Renal cortical epithelial cell (primary cell): ENCODE measurements at regions not wholly inside any gene's neighbourhood (a gene's known extent, or its start where the extent isn't known, plus 50 kb on each side); places are given as distances from the start of the nearest gene placed in this dataset.

ENCODE experiments used
- DNase-seq: peaks from one replicate; pipeline ENCODE4 v3.0.0-alpha.2; 2011; ENCODE audit warnings: low read depth

DNA sequence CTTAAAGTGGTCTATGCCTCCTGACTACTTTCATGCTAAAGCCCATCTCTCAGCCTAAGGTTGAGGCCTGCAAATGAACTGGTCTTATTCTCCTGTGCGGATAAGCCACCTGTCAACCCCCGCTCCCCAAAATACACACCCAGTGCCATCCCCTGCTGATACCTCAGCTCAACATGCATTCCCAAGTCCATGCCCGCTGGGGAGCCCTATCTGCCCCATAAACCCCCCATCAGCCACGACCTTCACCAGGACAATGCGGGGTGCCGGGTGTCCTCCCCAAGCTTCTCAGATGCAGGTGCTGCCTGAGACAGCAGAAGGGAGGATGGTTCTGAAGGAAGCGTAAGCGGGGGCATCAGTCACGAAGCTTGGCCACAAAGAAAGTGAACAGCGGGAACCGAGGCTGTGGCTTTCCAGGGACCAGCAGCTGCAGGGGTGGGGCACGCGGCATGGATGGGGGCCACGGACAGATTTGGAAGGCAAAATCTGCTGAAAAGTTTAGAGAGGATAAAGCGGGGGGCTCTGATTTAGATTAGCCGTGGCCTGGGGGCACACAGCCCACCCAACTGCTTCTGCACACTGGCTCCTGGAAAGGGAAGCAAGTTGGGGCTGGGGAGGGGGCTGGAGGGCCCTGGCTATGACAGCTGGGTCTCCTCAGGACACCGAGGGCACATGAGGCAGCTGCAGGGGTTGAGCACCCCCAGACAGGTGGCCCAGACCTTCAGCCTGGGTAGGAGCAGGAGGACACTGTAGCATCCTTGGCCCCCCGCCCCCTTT is 1391.9 kb downstream of the TBC1D22A start:
- no peak for DNase-seq

DNA sequence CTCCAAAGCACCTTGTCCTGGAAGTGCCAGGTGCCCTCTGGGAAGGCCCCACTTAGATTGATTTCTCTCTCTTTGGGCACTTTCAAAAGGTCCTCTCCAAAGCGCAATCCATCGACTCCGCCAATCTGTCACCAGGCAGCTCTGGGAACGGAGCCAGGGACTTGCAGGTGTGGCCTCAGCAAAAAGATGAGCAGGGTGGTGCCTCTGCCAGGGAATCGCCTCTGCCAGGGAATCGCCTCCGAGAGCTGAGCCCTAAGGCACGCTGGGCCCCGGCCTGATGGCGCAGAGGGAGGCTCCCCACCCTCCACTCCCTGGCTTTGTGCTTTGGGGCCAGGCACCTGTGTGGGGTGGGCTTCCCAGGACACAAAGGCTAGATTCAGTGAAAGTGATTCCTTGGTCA is 1391.3 kb downstream of the TBC1D22A start:
- DNase-seq = no peak

DNA sequence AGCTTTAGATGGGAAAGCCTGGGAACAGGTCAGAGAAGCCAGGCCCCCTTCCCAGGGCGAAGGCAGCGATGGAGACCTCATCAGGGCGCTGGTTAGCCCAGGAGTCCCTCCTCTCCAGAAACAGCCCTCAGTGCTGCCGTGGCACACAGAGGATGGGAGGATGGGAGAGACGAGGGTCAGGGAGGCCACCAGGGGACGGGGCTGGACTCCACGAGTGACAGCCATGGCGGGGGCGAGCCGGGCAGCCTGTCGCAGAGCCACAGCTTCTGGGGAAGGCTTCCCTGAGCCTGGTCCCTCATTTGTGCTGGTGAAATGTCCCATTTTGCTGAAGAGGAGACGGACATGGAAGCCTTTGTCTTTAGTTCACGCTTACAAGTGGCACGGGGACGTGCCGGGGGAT is 1390.5 kb downstream of the TBC1D22A start:
- no peak for DNase-seq

DNA sequence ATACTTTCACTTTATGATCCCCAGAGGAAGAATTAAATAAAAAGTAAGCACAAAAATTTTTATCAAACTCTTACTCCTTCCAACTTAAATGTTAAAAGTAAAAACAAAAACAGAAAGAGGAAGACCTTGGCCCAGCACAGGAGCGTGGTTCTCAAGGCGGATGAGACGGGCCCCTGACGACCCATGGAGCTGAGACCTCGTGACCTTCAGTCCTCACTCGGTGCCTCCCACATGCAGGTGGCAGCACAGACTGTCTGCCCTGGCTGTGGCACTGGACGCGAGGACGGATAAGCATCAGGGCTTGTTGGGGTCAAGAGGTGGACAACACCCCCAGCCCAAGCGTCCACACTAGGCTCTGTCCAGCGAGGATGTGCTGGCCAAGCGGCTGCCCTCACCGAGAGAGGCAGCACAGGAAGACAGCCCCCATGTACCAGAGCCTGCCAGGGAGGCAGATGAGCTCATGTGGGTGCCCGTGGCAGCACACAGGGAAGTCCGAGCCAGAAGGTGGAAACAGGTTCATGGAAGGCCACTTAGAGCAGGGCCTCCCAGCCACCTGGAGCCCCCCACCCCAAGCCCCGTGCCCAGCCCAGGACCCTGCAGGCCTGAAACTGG is 1389.8 kb downstream of the TBC1D22A start:
- no peak for DNase-seq

DNA sequence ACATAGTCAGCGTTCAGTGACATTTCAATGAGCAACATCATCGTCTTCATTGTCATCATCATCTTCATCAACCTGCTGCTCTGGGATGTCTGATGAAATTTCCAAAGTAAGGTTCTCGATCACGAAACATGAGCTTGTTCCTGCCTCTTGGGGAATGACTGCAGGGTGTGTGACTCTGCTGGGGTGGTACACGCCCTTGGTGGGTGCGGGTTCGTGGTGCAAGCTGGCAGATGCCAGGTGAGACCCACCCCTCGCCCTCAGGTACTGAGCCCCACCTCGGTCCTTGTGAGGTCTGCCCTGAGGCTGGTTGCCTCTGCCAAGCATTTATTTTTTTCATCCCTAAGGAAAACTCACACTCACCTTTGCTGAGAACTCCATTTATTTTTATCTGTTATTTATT is 1389.2 kb downstream of the TBC1D22A start:
- DNase-seq = no peak

DNA sequence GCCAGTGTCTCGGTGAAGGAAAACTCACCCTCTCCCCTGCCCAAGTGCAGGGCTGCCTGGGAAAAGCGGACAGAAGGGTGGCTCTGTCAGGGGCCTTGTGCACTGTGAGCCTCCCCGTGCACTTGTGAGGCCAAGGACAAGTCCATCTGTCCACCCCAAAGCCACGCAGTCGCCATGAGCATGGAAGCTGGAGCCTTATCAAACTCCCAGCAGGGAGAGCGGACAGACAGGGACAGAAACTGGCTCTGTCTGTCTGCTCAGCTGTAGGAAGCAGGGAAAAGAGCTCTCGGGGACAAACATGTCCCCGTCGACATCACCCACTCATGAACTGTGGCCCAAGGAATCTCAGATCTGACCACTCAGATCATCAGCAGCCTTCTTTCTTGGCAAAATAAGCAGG is 1385.4 kb downstream of the TBC1D22A start:
- no peak for DNase-seq

DNA sequence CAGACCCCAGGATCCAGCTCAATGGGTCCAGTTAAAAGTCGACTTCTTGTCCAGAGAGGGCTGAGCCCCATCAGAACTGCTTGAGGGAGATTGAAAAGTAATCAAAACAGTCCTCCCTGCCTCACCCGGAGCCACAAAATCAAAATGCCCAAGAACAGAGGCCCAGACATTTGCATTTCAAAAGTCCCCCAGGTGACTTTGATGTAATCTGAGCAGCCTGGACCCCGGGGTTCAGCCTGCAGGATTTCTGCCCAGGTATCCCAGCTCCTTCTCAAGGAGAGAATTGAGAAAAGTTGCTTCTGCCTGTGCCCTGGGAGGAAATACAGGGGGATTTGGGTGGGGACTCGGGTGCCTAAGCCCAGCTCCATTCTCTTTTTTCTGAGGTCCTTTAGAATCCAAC is 1385.0 kb downstream of the TBC1D22A start:
- DNase-seq = no peak

DNA sequence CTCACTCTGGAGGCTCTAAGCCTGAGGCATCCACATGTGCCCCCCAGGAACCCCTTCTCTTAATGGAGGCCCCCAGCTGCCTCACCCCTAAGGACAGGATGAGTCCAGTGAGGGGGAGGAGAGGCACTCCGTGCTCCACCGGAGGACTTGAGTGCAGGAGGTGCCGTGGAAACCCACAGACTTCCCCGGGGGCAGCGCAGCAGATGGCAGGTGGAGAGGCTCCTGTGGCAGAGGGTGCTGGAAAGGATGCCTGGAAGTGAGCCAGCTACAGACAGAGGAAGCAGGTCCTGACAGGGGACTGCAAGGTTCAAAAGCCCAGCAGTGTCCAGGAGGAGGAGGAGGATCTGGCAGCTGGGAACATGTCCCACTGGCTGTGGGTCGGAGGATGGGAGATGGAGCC is 1384.0 kb downstream of the TBC1D22A start:
- DNase-seq = no peak

DNA sequence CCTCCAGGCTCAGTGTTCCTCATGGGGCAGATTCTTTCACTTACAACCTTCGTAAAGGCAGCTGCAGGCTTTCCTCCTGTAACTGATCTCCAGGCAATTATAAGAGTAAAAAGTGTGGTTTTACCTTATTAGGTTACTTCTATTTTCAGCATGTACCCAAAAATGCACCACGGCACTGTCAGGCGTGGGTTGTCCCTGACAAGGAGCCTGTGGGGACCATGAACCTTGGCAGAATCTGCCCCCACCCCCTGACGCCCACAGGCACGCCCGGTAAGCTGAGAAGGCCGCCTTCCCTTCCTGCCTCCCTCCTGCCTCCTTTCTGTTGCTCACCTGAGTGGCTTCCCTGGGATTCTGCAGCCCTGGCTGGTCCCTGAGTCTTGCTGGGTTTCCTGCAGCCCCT is 1383.3 kb downstream of the TBC1D22A start:
- no peak for DNase-seq

DNA sequence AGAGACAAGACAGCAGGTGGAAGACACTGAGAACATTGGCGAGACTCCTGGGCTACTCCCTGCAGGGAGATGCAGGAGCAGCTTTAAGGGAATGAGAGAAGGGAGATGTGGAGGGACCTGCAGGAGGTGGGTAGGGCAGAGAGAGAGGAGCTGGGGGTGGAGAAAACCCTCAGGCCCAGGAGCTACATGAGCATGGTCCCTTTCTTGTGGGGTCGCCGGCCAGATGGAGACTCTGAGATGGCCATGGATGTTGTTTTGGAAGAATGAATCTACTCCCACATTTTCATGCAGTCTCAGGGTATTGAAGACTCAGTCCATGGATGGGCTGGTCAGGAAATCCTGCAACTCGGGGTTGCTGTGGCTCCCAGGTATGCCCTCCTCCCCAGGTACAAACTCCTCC is 1381.9 kb downstream of the TBC1D22A start:
- no peak for DNase-seq

DNA sequence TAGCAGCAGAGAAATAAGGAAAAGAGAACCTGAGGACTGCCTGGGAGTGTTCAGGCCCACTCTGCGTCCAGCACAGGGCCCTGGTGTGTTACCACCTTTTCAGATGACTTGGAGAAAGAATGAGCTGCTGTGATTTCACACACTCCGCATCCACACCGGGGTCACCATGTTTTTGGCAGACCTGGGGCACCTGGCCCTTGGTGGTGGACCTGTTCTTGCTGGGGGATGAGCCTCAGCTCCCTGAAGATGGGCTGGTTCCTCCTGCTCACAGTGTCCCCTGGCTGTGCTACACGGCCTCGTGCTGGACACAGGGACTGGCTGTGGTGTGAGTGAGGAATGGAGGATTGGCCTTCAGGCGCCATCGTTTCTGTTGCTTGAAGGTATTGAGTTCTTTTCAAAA is 1381.4 kb downstream of the TBC1D22A start:
- no peak for DNase-seq

DNA sequence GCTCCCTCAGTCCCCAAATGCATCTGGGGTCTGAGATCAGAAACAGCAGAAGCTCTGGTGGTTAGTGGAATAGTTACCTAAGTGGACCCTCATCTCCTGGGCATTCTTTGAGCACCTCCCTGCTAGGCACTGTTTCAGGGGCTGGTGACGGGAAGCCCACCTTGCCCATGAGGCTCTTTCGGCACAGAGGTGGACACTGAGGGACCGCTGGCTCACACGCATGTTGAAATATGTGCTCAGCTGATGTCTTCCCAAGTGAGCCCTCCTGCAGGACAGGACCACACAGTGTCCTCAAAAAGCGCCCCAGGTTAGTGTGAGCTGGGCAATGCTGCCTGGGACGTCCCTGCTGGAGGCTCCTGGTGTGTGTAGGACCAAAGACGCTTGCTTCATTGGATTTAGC is 1379.9 kb downstream of the TBC1D22A start:
- no peak for DNase-seq

DNA sequence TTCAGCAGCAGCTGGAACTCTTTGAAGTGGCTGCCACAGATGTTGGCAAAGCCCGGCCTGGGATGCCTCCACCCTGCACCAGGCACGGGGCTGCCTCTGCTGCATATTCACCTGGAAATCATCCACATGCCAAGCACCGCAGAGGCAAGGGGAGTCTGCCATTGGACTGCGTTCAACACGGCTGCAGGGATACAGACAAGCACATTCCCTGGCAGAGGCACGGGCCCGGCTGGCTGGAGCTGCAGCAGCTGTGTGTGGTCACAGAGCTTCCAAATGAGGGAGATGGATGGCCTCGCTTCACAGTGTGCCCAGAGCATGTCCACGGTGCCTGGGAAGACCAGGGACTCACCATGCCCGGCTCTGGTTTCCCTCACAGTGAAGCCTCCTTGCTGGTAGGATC is 1378.9 kb downstream of the TBC1D22A start:
- DNase-seq = no peak

DNA sequence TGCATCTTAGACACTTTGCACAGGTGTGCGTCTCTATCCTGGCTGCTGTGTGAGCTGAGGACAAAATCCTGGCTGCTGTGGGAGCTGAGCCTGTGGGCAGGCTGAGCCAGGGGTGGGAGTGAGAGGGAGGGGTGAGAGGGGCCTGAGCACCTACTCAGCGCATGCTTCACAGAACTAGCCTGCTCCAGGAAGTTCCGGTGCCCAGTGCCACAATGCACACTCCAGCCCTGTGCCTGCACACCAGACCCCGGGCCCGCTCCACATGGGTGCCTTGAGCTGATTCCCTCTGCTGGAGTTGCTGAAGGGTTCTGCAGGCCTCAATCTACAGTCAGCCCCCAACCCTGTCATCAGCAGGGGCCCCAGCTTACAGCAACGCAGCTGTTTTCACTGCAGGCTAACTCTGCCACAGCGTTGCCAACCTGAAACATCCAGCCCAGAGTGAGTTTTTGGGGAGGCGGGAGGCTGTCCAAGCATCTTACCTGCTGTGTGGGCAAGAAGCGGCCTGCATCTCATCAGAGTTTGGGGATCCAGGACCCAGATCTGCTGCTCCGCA is 1377.9 kb downstream of the TBC1D22A start:
- DNase-seq = no peak

DNA sequence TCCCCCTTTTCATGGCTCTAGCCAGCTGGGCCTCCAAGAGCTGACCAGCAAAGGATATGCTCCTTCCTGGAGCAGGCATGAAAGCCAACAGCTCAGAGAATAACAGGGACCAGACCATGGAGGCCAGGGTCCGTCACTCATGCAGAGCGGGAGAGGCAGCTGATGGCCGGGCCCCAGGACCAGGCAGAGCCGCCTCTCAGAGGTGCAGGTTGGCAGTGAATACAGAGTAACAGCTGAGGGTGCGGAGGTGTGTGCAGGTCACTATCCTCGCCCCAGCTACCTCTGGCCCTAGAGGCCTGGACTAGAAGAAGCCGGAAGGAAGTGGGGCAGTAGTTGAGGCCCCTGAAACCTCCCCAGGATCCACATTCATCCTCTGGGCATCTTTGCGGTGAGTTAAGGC is 1377.3 kb downstream of the TBC1D22A start:
- DNase-seq = no peak

DNA sequence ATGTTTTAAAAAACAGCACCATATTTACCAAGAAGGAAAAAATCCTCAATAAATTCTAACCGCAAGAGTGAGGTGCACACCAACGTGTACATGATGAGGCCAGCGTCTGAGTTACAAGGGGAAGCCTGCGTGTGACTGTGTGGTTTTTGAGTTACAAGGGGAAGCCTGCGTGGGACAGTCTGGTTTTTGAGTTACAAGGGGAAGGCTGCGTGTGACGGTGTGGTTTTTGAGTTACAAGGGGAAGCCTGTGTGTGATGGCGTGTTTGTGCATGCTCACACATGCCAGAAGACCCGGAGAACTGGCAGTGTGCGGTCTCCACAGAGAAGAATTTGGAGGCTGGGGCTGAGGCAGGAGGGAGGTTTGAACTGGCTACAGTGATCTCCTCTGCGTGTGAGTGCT is 1376.4 kb downstream of the TBC1D22A start:
- no peak for DNase-seq

DNA sequence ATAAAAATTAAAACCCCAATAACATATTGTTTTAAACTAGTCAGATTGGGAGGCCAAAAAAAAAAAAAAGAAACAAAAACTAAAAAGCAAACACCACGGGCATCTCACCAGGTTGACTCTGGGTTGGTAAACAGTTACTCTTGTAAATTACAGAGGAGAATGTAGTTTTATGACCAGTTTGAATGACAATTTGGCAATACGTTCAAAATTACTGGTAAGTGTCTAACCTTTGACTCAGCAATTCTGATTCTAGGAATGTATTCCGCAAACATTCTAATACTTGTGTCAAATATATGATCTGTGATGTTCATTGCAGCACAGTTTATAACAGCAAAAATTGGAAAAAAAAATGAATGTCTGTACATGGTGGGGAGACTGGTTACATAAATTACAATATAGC is 1376.0 kb downstream of the TBC1D22A start:
- DNase-seq = no peak

DNA sequence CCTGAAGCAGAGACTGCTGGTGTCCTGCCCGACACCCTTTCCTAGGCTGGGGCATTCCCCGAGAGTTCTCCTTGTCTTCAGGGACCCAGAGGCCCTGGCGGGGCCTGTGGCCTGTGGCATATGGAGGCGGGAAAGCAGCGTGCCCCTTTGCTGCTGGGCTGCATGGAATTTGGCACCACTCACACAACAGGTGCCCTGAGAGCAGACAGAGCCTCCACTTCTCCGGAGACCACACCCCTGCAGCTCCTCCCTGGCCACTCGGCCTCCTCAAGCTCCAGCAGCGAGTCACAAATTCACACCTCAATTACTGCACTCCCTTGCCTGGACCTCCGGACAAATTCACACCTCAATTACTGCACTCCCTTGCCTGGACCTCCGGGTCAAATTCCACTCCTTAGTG is 1375.2 kb downstream of the TBC1D22A start:
- no peak for DNase-seq

DNA sequence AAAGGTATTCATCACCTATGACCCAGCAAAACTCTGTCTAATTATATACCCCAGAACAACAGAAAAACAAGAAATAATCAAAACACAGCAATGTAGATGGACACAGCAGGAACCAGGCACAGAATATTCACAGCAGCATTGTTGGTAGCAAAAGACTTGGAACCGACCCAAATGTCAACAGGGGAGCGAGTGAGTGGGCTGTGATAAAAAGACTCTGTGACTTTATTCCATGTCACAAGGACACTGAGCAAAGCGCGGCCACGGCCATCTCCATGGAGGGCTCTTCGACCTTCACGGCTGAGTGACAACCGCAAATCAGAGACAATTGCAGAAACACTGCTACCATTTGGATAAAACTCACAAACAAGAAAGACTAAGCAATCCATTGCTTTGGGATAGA is 1373.1 kb downstream of the TBC1D22A start:
- no peak for DNase-seq

DNA sequence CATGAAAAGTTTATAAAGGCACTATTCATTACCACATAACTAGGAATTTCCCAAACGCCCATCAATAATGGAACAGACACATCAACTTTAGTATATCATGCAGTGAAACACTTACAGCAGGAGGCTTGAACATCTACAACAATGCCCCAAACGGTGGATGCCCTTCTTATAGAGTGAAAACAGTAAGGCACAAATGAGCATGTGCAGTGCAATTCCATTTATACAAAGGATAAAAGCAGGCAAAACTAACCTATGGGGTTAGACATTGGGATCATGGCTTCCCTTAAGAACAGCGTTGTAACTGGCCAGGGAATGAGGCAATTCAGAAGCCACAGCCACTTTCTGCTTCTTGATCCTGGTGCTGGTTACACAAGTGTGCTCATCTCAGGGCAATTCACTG is 1363.0 kb downstream of the TBC1D22A start:
- no peak for DNase-seq

DNA sequence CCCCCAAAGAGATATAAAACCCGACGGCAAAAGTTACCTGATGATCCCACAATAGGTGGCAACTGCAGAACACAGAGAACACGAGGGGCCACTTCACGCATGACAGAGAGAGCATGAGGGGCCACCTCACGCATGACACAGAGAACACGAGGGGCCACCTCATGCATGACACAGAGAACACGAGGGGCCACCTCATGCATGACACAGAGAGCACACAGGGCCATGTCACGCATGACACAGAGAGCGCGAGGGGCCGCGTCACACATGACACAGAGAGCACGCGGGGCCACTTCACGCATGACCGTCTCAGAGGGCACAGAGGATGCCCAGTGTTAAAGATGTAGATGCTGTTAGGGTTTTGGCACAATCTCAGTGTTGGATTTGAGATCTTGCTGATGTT is 1359.5 kb downstream of the TBC1D22A start:
- no peak for DNase-seq

DNA sequence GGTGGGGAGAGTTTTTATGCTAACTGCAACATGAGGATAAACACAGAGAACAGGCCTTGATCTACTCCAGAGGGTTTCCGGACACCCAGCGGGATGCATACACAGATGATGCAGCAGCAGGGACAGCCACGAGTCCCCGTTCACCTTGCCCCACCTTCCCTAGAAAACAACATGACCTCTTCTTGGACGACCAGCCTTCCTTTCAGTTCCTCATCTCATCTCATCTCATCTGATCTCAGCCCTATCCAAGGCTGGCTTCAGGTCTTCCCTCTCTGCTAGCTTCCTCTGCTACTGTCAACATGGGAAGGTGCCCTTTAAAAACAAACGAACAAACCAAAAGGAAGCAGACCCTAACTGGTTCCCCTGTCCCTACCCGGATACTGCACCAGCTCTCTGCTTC is 1356.2 kb downstream of the TBC1D22A start:
- DNase-seq = no peak

DNA sequence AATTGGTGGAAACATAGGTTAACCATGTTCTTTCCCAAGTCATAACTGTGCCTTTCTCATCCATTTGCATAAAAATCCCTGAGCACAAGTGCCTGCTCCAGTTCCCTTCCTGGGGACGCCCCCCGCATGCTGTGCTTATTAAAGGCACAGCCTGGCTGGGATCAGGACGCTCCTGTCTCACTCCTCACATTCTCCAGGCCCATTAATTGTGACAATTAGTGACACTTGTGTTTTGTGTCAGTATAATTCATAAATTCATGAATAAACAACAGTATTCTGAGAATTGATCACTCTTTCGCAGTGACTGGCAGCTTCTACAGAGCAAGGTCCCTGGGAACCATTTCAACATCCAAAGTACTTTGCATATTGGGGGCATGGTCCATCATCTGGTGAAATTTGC is 1354.4 kb downstream of the TBC1D22A start:
- DNase-seq = no peak
